ENCODE measurements at regions not wholly inside any gene's neighbourhood (a gene's known extent, or its start where the extent isn't known, plus 50 kb on each side); places are given as distances from the start of the nearest gene placed in this dataset.

DNA sequence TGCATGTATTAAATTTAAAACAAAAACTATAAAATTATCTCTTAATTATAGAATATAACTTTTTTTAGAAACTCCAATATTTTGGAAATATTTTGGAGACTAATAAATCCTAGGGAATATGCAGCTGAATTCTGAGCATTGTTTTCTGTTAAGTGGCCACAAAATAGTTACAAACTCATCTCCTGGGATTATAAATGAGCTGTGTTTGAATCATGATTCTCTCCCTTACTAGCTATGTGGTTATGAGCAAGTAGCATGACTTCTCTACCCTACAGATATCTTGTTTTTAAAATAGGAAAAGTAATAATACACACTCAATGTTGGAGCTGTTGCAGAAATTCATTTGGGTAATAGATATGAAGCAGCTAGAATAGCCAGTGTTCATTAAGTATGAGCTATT, 137.9 kb upstream of the ITGA4 start (continued):
- no peak for TF ChIP-seq ZBTB33 (IDR thresholded peaks at IDR 0.05)

DNA sequence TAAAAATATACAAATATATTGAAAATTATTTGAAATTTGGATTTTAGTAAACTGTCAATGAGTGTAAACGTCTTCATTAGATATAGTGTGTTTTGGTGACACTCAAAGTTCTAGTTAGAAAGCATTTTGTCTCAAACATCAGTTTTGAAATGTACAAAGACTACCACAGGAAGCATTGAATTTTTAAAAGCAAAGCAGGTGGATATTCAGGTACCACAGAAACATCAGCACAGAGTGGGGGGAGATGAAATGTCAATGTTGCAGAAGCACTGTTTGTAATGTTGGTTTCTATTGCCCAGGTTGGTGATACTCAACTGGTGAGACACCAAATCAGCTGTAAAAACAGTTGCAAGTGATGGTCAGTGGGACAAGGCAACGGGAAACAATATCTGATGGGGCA, 136.5 kb upstream of the ITGA4 start:
- H3K9me3 ChIP-seq (ENCODE audit: control insufficient read depth in 4 of 4, low read length in 3 of 4), result no peaks in the 10 kb centered on the region
- H3K36me3 ChIP-seq (ENCODE audit: control insufficient read depth in 4 of 4, insufficient read depth in 3 of 4, low read depth in 1 of 4, low read length in 3 of 4), result no peaks in the 10 kb centered on the region
- H3K4me1 ChIP-seq (ENCODE audit: control insufficient read depth in 4 of 4, insufficient read depth in 4 of 4, low read length in 3 of 4), result no peaks in the 10 kb centered on the region
- no peak for DNase-seq (ENCODE audit: low spot score)
- WGBS, result 66% methylated on average over 2 of the region's 2 CpGs
- H3K27ac ChIP-seq (ENCODE audit: low read depth in 1 of 2, low read length in 2 of 2), result no peak overlapping the region
- H3K4me3 ChIP-seq (ENCODE audit: low read depth in 1 of 3, low read length in 3 of 3), result no peak overlapping the region
- H3K27me3 ChIP-seq (ENCODE audit: control insufficient read depth in 4 of 4, insufficient read depth in 4 of 4, low read length in 3 of 4), result no peaks in the 10 kb centered on the region
- no peak overlapping the region for H3K9ac ChIP-seq (ENCODE audit: low read depth in 1 of 2, low read length in 2 of 2)
- TF ChIP-seq, protein P1, sequence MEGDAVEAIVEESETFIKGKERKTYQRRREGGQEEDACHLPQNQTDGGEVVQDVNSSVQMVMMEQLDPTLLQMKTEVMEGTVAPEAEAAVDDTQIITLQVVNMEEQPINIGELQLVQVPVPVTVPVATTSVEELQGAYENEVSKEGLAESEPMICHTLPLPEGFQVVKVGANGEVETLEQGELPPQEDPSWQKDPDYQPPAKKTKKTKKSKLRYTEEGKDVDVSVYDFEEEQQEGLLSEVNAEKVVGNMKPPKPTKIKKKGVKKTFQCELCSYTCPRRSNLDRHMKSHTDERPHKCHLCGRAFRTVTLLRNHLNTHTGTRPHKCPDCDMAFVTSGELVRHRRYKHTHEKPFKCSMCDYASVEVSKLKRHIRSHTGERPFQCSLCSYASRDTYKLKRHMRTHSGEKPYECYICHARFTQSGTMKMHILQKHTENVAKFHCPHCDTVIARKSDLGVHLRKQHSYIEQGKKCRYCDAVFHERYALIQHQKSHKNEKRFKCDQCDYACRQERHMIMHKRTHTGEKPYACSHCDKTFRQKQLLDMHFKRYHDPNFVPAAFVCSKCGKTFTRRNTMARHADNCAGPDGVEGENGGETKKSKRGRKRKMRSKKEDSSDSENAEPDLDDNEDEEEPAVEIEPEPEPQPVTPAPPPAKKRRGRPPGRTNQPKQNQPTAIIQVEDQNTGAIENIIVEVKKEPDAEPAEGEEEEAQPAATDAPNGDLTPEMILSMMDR (IDR thresholded peaks at IDR 0.05; ENCODE audit: low read depth, low read length, missing input control), result no peak
- TF ChIP-seq, protein P2, sequence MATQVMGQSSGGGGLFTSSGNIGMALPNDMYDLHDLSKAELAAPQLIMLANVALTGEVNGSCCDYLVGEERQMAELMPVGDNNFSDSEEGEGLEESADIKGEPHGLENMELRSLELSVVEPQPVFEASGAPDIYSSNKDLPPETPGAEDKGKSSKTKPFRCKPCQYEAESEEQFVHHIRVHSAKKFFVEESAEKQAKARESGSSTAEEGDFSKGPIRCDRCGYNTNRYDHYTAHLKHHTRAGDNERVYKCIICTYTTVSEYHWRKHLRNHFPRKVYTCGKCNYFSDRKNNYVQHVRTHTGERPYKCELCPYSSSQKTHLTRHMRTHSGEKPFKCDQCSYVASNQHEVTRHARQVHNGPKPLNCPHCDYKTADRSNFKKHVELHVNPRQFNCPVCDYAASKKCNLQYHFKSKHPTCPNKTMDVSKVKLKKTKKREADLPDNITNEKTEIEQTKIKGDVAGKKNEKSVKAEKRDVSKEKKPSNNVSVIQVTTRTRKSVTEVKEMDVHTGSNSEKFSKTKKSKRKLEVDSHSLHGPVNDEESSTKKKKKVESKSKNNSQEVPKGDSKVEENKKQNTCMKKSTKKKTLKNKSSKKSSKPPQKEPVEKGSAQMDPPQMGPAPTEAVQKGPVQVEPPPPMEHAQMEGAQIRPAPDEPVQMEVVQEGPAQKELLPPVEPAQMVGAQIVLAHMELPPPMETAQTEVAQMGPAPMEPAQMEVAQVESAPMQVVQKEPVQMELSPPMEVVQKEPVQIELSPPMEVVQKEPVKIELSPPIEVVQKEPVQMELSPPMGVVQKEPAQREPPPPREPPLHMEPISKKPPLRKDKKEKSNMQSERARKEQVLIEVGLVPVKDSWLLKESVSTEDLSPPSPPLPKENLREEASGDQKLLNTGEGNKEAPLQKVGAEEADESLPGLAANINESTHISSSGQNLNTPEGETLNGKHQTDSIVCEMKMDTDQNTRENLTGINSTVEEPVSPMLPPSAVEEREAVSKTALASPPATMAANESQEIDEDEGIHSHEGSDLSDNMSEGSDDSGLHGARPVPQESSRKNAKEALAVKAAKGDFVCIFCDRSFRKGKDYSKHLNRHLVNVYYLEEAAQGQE (IDR thresholded peaks at IDR 0.05), result no peak
- no peak for TF ChIP-seq ZBTB33 (IDR thresholded peaks at IDR 0.05)
- TF ChIP-seq ATF3 (IDR thresholded peaks at IDR 0.05), result no peak
- TF ChIP-seq FOXA2 (IDR thresholded peaks at IDR 0.05), result no peak
- no peak for TF ChIP-seq FOXA1 (IDR thresholded peaks at IDR 0.05)
- TF ChIP-seq RXRA (IDR thresholded peaks at IDR 0.05), result no peak
- TF ChIP-seq, protein P3, sequence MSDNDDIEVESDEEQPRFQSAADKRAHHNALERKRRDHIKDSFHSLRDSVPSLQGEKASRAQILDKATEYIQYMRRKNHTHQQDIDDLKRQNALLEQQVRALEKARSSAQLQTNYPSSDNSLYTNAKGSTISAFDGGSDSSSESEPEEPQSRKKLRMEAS (IDR thresholded peaks at IDR 0.05), result no peak
- no peak for TF ChIP-seq NR2F2 (IDR thresholded peaks at IDR 0.05)

- no peak for DNase-seq (ENCODE audit: low spot score)
- Histone ChIP-seq H3K36me3 (ENCODE audit: control insufficient read depth in 4 of 4, insufficient read depth in 3 of 4, low read depth in 1 of 4, low read length in 3 of 4) (no peaks in the 10 kb centered on the region), H3K4me1 (ENCODE audit: control insufficient read depth in 4 of 4, insufficient read depth in 4 of 4, low read length in 3 of 4) (no peaks in the 10 kb centered on the region), H3K9me3 (ENCODE audit: control insufficient read depth in 4 of 4, low read length in 3 of 4) (peaks cover 0 to 4% (median 0%) of the 10 kb centered on the region in 4 donors), H3K4me3 (ENCODE audit: low read depth in 1 of 3, low read length in 3 of 3) (no peak overlapping the region), H3K9ac (ENCODE audit: low read depth in 1 of 2, low read length in 2 of 2) (no peak overlapping the region), H3K27me3 (ENCODE audit: control insufficient read depth in 4 of 4, insufficient read depth in 4 of 4, low read length in 3 of 4) (no peaks in the 10 kb centered on the region), H3K27ac (ENCODE audit: low read depth in 1 of 2, low read length in 2 of 2) (no peak overlapping the region)
- TF ChIP-seq YY1 (IDR thresholded peaks at IDR 0.05), result no peak
- TF ChIP-seq, protein P1 (IDR thresholded peaks at IDR 0.05; ENCODE audit: low read depth, low read length, missing input control), result no peak
- no peak for TF ChIP-seq EGR1 (IDR thresholded peaks at IDR 0.05; ENCODE audit: low read depth in 2 of 2)
- TF ChIP-seq, protein P3 (IDR thresholded peaks at IDR 0.05), result no peak
- no peak for TF ChIP-seq JUND (IDR thresholded peaks at IDR 0.05)
- TF ChIP-seq TAF1 (conservative IDR thresholded peaks at IDR 0.05), result no peak
- TF ChIP-seq RAD21 (IDR thresholded peaks at IDR 0.05), result no peak
- no peak for TF ChIP-seq ZBTB33 (IDR thresholded peaks at IDR 0.05)
Observed at GRCh38 chr2:181324912-181325311, 132.3 kb upstream of the ITGA4 start.
